Uterus (tissue), 3 donors: ENCODE measurements at regions not wholly inside any gene's neighbourhood (a gene's known extent, or its start where the extent isn't known, plus 50 kb on each side); places are given as distances from the start of the nearest gene placed in this dataset.
"Not testable (repeated sequence)": the region's sequence is repeated elsewhere in the genome, so short reads cannot be mapped to it uniquely, and the experiment has no call there.

Experiments used
- DNase-seq, 2 donors: peaks; one replicate each; pipeline ENCODE4 v3.0.0-alpha.2; 2019 to 2020
- H3K27ac ChIP-seq, 2 donors: fragments of 200-600 bp; sonication (generic); 1 replicate in 1 of 2; 2 replicates in 1 of 2; pipeline ENCODE4 v1.5.1; 2016 to 2018
- H3K27me3 ChIP-seq, 2 donors: fragments of 200-600 bp; sonication (generic); one replicate each; pipeline ENCODE4 v1.5.1; 2018 to 2019; ENCODE audit warnings: control low read depth in 1 of 2
- H3K36me3 ChIP-seq, 2 donors: fragments of 200-600 bp; sonication (generic); one replicate each; pipeline ENCODE4 v1.5.1; 2019; ENCODE audit warnings: control low read depth in 1 of 2
- H3K4me1 ChIP-seq, 2 donors: fragments of 200-600 bp; sonication (generic); one replicate each; pipeline ENCODE4 v1.5.1; 2018 to 2019; ENCODE audit warnings: control low read depth in 1 of 2
- H3K4me3 ChIP-seq, 2 donors: fragments of 200-600 bp; sonication (generic); 1 replicate in 1 of 2; 2 replicates in 1 of 2; pipeline ENCODE4 v1.5.1; 2018 to 2019; ENCODE audit warnings: mild to moderate bottlenecking in 1 of 2
- H3K9me3 ChIP-seq, 2 donors: fragments of 200-600 bp; sonication (generic); one replicate each; pipeline ENCODE4 v1.5.1; 2019; ENCODE audit warnings: control low read depth in 1 of 2
- CTCF ChIP-seq, 4 experiments: fragments of 200-600 bp in 2 of 4; fragments of 450-650 bp in 2 of 4; sonication (generic) in 2 of 4; IDR thresholded peaks; one replicate each; pipeline ENCODE4 v1.5.1; 2016 to 2019; ENCODE audit warnings: antibody characterized with exemption in 4 of 4, mild to moderate bottlenecking in 2 of 4, moderate library complexity in 1 of 4
- POLR2A ChIP-seq, 2 donors: fragments of 450-650 bp; IDR thresholded peaks; one replicate each; pipeline ENCODE4 v1.6.1; 2016; ENCODE audit warnings: antibody characterized with exemption in 2 of 2, mild to moderate bottlenecking in 1 of 2, moderate library complexity in 1 of 2
- intact Hi-C: fragments of 100-400 bp; cut with DNase I; formaldehyde crosslinking; loops from one replicate; pipeline ENCODE4 v1.15.1; 2023; ENCODE audit warnings: low total_unique reads
- donor health status: DM: yes; HTN: yes; CAD: no.

DNA sequence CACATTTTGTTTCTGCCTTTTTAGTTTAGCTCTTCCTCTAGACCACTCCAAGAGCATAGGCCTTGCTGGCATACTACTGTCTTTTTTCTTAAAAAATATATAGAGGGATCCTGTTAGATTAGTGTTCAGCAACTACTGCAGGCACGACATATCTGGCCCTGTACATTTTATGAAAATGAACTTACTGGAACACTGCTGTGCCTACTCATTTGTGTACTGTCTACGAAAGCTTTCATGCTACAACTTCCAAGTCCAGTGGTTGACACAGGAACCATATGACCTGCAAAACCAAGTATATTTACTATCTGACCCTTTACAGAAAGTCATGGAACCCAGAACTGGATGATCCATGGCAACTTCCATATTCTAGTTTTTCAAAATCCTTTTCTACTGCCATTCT lies 66.6 kb upstream of the SPTLC3 start:
- no peak for TF ChIP-seq POLR2A (IDR thresholded peaks at IDR 0.05)
- TF ChIP-seq CTCF (IDR thresholded peaks at IDR 0.05): no peak
- no peaks in the 10 kb centered on the region for H3K9me3 ChIP-seq
- H3K27me3 ChIP-seq: no peaks in the 10 kb centered on the region
- H3K27ac ChIP-seq: no peak overlapping the region
- no peaks in the 10 kb centered on the region for H3K4me1 ChIP-seq
- H3K4me3 ChIP-seq: no peak overlapping the region
- no peak for DNase-seq
- H3K36me3 ChIP-seq: no peaks in the 10 kb centered on the region
- intact Hi-C loops: no loop called here

- Histone ChIP-seq H3K27me3 (no peaks in the 10 kb centered on the region), H3K36me3 (no peaks in the 10 kb centered on the region), H3K4me3 (no peak overlapping the region), H3K27ac (no peak overlapping the region), H3K9me3 (no peaks in the 10 kb centered on the region), H3K4me1 (no peaks in the 10 kb centered on the region)
- intact Hi-C loops: no loop called here
- TF ChIP-seq POLR2A (IDR thresholded peaks at IDR 0.05) (no peak), CTCF (IDR thresholded peaks at IDR 0.05) (no peak)
- DNase-seq: no peak
Measured at GRCh38 chr20:12946789-12947188, 62.0 kb upstream of the SPTLC3 start.

GRCh38 chr20:12947691-12948090 lies 61.1 kb upstream of the SPTLC3 start:
- Histone ChIP-seq H3K36me3 (no peaks in the 10 kb centered on the region), H3K4me3 (no peak overlapping the region), H3K9me3 (no peaks in the 10 kb centered on the region), H3K27ac (no peak overlapping the region), H3K27me3 (no peaks in the 10 kb centered on the region), H3K4me1 (no peaks in the 10 kb centered on the region)
- no peak for DNase-seq
- intact Hi-C loops: no loop called here
- TF ChIP-seq POLR2A (IDR thresholded peaks at IDR 0.05): no peak
- no peak for TF ChIP-seq CTCF (IDR thresholded peaks at IDR 0.05)

- H3K4me1 ChIP-seq: no peaks in the 10 kb centered on the region
- no peak overlapping the region for H3K4me3 ChIP-seq
- intact Hi-C loops: no loop called here
- no peaks in the 10 kb centered on the region for H3K27me3 ChIP-seq
- no peaks in the 10 kb centered on the region for H3K36me3 ChIP-seq
- DNase-seq: no peak
- TF ChIP-seq POLR2A (IDR thresholded peaks at IDR 0.05) (no peak), CTCF (IDR thresholded peaks at IDR 0.05) (no peak)
- no peak overlapping the region for H3K27ac ChIP-seq
- no peaks in the 10 kb centered on the region for H3K9me3 ChIP-seq
Measured at GRCh38 chr20:12949429-12949980, 59.3 kb upstream of the SPTLC3 start.

DNA sequence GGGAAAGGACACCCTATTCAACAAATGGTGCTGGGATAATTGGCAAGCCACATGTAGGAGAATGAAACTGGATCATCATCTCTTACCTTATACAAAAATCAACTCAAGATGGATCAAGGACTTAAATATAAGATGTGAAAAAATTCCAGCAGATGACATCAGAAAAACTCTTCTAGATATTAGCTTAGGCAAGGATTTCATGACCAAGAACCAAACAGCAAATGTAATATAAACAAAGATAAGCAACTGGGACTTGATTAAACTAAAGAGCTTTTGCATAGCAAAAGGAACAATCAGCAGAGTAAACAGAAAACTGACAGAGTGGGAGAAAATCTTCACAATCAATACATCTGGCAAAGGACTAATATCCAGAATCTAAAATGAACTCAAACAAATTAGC lies 54.5 kb upstream of the SPTLC3 start:
- H3K4me3 ChIP-seq, H3K4me1 ChIP-seq, H3K9me3 ChIP-seq, DNase-seq, intact Hi-C loops, H3K27me3 ChIP-seq, H3K36me3 ChIP-seq, H3K27ac ChIP-seq: not testable (repeated sequence)

GRCh38 chr20:12955611-12956010 lies 53.2 kb upstream of the SPTLC3 start:
- TF ChIP-seq CTCF (IDR thresholded peaks at IDR 0.05) (no peak), POLR2A (IDR thresholded peaks at IDR 0.05) (no peak)
- intact Hi-C loops: no loop called here
- Histone ChIP-seq H3K27me3 (no peaks in the 10 kb centered on the region), H3K36me3 (no peaks in the 10 kb centered on the region), H3K27ac (no peak overlapping the region), H3K4me3 (no peak overlapping the region), H3K4me1 (no peaks in the 10 kb centered on the region), H3K9me3 (no peaks in the 10 kb centered on the region)
- DNase-seq: no peak
